ENCODE measurements at regions not wholly inside any gene's neighbourhood (a gene's known extent, or its start where the extent isn't known, plus 50 kb on each side); places are given as distances from the start of the nearest gene placed in this dataset.
A peak's percentile ranks its signal among the peaks of the same experiment; 100 is the strongest.

DNA sequence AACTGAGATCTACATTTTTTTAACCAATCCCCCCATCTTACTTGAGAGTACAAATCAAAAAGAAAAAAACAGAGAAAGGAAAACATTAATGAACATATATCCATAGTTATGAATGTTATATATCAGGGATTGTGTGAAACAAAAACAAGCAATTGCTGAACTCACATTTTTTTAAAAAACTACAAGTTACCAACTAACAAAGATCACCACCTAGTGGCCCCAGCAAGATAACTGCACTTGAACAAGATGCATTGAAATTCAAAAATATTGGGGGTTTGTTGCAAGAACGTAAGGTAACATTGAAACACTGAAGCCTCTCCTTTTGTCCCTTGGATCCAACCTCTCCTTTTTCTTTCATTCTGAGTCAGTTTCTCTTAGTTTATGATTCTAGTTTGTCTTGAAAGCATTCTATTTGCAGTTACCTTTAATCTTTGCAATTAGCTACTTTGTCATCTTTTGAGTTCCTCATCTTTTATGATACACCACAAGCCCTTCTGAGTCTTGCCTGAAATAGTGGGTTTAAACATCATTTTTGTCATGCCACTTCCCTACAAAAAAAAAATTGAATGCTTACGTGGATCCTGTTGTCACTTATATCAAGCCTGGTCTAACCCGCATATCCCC is 87.3 kb upstream of the TES start:
- no peak overlapping the region for H2AFZ ChIP-seq (ENCODE audit: low read depth, low read length)
- H3K4me1 ChIP-seq (ENCODE audit: insufficient read depth, low read length), result no peaks in the 10 kb centered on the region
- no peaks in the 10 kb centered on the region for H3K27me3 ChIP-seq (ENCODE audit: insufficient read depth, low read length, poor library complexity)
- no peaks in the 10 kb centered on the region for H3K36me3 ChIP-seq (ENCODE audit: insufficient read depth, low read length)
- no peak overlapping the region for H3K27ac ChIP-seq (ENCODE audit: low read length)
- H4K20me1 ChIP-seq (ENCODE audit: insufficient read depth, low read length), result peaks cover 4% of the 10 kb centered on the region; the same call in 1 of the 2 replicates
- peaks cover 6% of the 10 kb centered on the region for H3K9me3 ChIP-seq (ENCODE audit: insufficient read depth, low read length, severe bottlenecking)
- peak; percentile 58; the same call in 1 of the 3 replicates for ATAC-seq (ENCODE audit: insufficient read depth, low read depth)
- TF ChIP-seq, protein P1, sequence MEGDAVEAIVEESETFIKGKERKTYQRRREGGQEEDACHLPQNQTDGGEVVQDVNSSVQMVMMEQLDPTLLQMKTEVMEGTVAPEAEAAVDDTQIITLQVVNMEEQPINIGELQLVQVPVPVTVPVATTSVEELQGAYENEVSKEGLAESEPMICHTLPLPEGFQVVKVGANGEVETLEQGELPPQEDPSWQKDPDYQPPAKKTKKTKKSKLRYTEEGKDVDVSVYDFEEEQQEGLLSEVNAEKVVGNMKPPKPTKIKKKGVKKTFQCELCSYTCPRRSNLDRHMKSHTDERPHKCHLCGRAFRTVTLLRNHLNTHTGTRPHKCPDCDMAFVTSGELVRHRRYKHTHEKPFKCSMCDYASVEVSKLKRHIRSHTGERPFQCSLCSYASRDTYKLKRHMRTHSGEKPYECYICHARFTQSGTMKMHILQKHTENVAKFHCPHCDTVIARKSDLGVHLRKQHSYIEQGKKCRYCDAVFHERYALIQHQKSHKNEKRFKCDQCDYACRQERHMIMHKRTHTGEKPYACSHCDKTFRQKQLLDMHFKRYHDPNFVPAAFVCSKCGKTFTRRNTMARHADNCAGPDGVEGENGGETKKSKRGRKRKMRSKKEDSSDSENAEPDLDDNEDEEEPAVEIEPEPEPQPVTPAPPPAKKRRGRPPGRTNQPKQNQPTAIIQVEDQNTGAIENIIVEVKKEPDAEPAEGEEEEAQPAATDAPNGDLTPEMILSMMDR (IDR thresholded peaks at IDR 0.05; ENCODE audit: borderline replicate concordance, extremely low read depth, low read length, poor library complexity, severe bottlenecking), result peak; percentile 76
- TF ChIP-seq EZH2 (IDR thresholded peaks at IDR 0.05; ENCODE audit: borderline replicate concordance, low read depth, low read length, severe bottlenecking), result no peak
- H3K9ac ChIP-seq (ENCODE audit: low read depth, low read length), result no peak overlapping the region
- no peak overlapping the region for H3K4me3 ChIP-seq (ENCODE audit: low read depth in 1 of 2, low read length in 2 of 2)
- DNase-seq, result no peak
- H3K4me2 ChIP-seq (ENCODE audit: insufficient read depth, low read length), result no peak overlapping the region
- peaks cover 50% of the 10 kb centered on the region for H3K79me2 ChIP-seq (ENCODE audit: insufficient read depth, low read length)

DNA sequence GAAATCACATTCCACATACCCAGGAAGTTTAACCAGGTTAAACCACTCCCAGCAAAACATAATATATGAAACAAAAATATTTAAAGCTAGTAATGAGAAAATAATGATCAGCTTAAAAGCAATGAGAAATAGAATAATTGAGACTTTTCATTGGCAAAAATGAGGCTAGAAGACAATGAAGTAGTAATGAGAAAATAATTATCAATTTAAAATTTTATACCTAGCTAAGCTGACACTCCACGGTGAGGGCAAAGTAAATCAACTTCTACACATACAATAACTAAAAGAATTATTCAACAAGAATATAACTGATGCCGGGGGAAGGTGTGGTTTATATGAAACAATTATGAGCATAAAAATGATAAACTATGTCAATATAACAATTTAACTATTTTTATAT is 82.2 kb upstream of the TES start:
- H3K4me1 ChIP-seq (ENCODE audit: insufficient read depth, low read length), result no peaks in the 10 kb centered on the region
- H3K9ac ChIP-seq (ENCODE audit: low read depth, low read length), result no peak overlapping the region
- H3K9me3 ChIP-seq (ENCODE audit: insufficient read depth, low read length, severe bottlenecking), result peaks cover 22% of the 10 kb centered on the region
- peaks cover 3% of the 10 kb centered on the region; the same call in 1 of the 2 replicates for H3K36me3 ChIP-seq (ENCODE audit: insufficient read depth, low read length)
- no peak for DNase-seq
- H3K27me3 ChIP-seq (ENCODE audit: insufficient read depth, low read length, poor library complexity), result no peaks in the 10 kb centered on the region
- H3K27ac ChIP-seq (ENCODE audit: low read length), result no peak overlapping the region
- peaks cover 71% of the 10 kb centered on the region for H3K79me2 ChIP-seq (ENCODE audit: insufficient read depth, low read length)
- H2AFZ ChIP-seq (ENCODE audit: low read depth, low read length), result no peak overlapping the region
- TF ChIP-seq, protein P1 (IDR thresholded peaks at IDR 0.05; ENCODE audit: borderline replicate concordance, extremely low read depth, low read length, poor library complexity, severe bottlenecking), result no peak
- no peak for TF ChIP-seq EZH2 (IDR thresholded peaks at IDR 0.05; ENCODE audit: borderline replicate concordance, low read depth, low read length, severe bottlenecking)
- no peaks in the 10 kb centered on the region for H4K20me1 ChIP-seq (ENCODE audit: insufficient read depth, low read length)
- no peak for ATAC-seq (ENCODE audit: insufficient read depth, low read depth)
- no peak overlapping the region for H3K4me2 ChIP-seq (ENCODE audit: insufficient read depth, low read length)
- no peak overlapping the region for H3K4me3 ChIP-seq (ENCODE audit: low read depth in 1 of 2, low read length in 2 of 2)

DNA sequence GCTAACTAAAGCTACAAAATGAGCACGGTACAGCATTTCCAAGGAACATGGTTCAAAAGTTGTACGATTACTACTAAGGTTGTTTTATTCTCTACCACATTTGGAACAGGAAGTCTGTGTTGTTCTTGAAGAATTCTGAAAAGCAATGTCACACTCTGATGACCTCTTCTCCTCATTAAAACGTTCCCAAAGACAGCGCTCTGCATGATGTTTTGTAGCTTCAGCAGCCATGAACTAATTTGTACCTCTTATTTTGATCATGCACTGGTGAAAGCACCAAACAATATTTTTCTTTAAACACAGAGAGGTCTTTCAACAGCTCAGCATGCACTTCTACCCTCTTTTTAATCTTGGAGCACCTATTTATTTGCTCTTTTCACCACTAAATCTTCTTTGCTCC is 75.0 kb upstream of the TES start:
- peaks cover 80% of the 10 kb centered on the region for H3K79me2 ChIP-seq (ENCODE audit: insufficient read depth, low read length)
- no peak overlapping the region for H3K9ac ChIP-seq (ENCODE audit: low read depth, low read length)
- no peaks in the 10 kb centered on the region for H3K9me3 ChIP-seq (ENCODE audit: insufficient read depth, low read length, severe bottlenecking)
- ATAC-seq (ENCODE audit: insufficient read depth, low read depth) (0 out of 3 replicates have a peak, but pooled peaks have one; percentile 8), DNase-seq (no peak)
- no peak overlapping the region for H3K4me3 ChIP-seq (ENCODE audit: low read depth in 1 of 2, low read length in 2 of 2)
- H2AFZ ChIP-seq (ENCODE audit: low read depth, low read length), result peak overlapping the region; percentile 24; the same call in 1 of the 2 replicates
- no peak overlapping the region for H3K27ac ChIP-seq (ENCODE audit: low read length)
- H3K27me3 ChIP-seq (ENCODE audit: insufficient read depth, low read length, poor library complexity), result no peaks in the 10 kb centered on the region
- H3K4me2 ChIP-seq (ENCODE audit: insufficient read depth, low read length), result no peak overlapping the region
- no peak for TF ChIP-seq EZH2 (IDR thresholded peaks at IDR 0.05; ENCODE audit: borderline replicate concordance, low read depth, low read length, severe bottlenecking)
- TF ChIP-seq, protein P1 (IDR thresholded peaks at IDR 0.05; ENCODE audit: borderline replicate concordance, extremely low read depth, low read length, poor library complexity, severe bottlenecking), result no peak
- no peaks in the 10 kb centered on the region for H4K20me1 ChIP-seq (ENCODE audit: insufficient read depth, low read length)
- peaks cover 8% of the 10 kb centered on the region for H3K36me3 ChIP-seq (ENCODE audit: insufficient read depth, low read length)
- H3K4me1 ChIP-seq (ENCODE audit: insufficient read depth, low read length), result peaks cover 43% of the 10 kb centered on the region
